GM23248 (cell line): ENCODE measurements at regions not wholly inside any gene's neighbourhood (a gene's known extent, or its start where the extent isn't known, plus 50 kb on each side); places are given as distances from the start of the nearest gene placed in this dataset.

Experiments
- EZH2 ChIP-seq: fragments of 200-600 bp; sonication (generic); IDR thresholded peaks from 2 replicates; pipeline ENCODE4 v1.6.1; 2018; ENCODE audit warnings: antibody characterized with exemption, mild to moderate bottlenecking; ENCODE audit not compliant: insufficient read depth, poor library complexity, severe bottlenecking
- EZH2phosphoT487 ChIP-seq: fragments of 200-600 bp; sonication (generic); IDR thresholded peaks from 2 replicates; pipeline ENCODE4 v1.6.1; 2018; ENCODE audit warnings: antibody characterized with exemption, moderate library complexity, mild to moderate bottlenecking, low read depth; ENCODE audit not compliant: insufficient read depth

- no peak for TF ChIP-seq EZH2
- no peak for TF ChIP-seq EZH2phosphoT487
Measured at GRCh38 chr7:15086131-15086611, 183.6 kb upstream of the DGKB start.
